Mucosa of descending colon (tissue), 3 donors: ENCODE measurements at regions not wholly inside any gene's neighbourhood (a gene's known extent, or its start where the extent isn't known, plus 50 kb on each side); places are given as distances from the start of the nearest gene placed in this dataset.

ENCODE experiments used
- ATAC-seq: fragments of 200-7000 bp; cut with Tn5 transposase; one replicate; pipeline ENCODE4 v1.9.1; 2020; ENCODE audit warnings: mild to moderate bottlenecking, moderate library complexity
- DNase-seq, 3 donors: peaks; one replicate each; pipeline ENCODE4 v3.0.0-alpha.2; 2020
- H3K36me3 ChIP-seq: fragments of 200-600 bp; one replicate; pipeline ENCODE4 v1.8.0; 2021; ENCODE audit warnings: low read depth, mild to moderate bottlenecking
- H3K4me1 ChIP-seq: fragments of 200-600 bp; one replicate; pipeline ENCODE4 v1.8.0; 2021; ENCODE audit warnings: low read depth, mild to moderate bottlenecking
- H3K4me3 ChIP-seq: fragments of 200-600 bp; one replicate; pipeline ENCODE4 v1.8.0; 2021; ENCODE audit warnings: mild to moderate bottlenecking
- H3K9me3 ChIP-seq: fragments of 200-600 bp; one replicate; pipeline ENCODE4 v1.8.0; 2021; ENCODE audit warnings: mild to moderate bottlenecking
- intact Hi-C, 2 donors: fragments of 100-400 bp; cut with DNase I in 1 of 2; cut with micrococcal nuclease in 1 of 2; formaldehyde crosslinking; loops; one replicate each; pipeline versions ENCODE4 v1.11.0 to v1.11.1; 2022; cut with DNase I, micrococcal nuclease
- TF ChIP-seq, protein P1 (sequence below): fragments of 200-600 bp; IDR thresholded peaks from one replicate; pipeline ENCODE4 v1.8.0; 2022; ENCODE audit warnings: antibody characterized with exemption, mild to moderate bottlenecking
- donor health status: DM: no; HTN: no; CAD: no; lungs with moderate emphysema.
- donor health status: DM: no; HTN: no; CAD: no.
- donor health status: DM: no; HTN: yes; CAD: no.

GRCh38 chr10:88041243-88042159 is 178.1 kb downstream of the PTEN start:
- TF ChIP-seq, protein P1, sequence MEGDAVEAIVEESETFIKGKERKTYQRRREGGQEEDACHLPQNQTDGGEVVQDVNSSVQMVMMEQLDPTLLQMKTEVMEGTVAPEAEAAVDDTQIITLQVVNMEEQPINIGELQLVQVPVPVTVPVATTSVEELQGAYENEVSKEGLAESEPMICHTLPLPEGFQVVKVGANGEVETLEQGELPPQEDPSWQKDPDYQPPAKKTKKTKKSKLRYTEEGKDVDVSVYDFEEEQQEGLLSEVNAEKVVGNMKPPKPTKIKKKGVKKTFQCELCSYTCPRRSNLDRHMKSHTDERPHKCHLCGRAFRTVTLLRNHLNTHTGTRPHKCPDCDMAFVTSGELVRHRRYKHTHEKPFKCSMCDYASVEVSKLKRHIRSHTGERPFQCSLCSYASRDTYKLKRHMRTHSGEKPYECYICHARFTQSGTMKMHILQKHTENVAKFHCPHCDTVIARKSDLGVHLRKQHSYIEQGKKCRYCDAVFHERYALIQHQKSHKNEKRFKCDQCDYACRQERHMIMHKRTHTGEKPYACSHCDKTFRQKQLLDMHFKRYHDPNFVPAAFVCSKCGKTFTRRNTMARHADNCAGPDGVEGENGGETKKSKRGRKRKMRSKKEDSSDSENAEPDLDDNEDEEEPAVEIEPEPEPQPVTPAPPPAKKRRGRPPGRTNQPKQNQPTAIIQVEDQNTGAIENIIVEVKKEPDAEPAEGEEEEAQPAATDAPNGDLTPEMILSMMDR: no peak
- no peaks in the 10 kb centered on the region for H3K9me3 ChIP-seq
- DNase-seq: no peak
- no peaks in the 10 kb centered on the region for H3K36me3 ChIP-seq
- peaks cover 4% of the 10 kb centered on the region for H3K4me1 ChIP-seq
- H3K4me3 ChIP-seq: no peak overlapping the region
- intact Hi-C loops: no loop called here
- ATAC-seq: no peak

GRCh38 chr10:88042160-88043100 is 179.0 kb downstream of the PTEN start:
- Histone ChIP-seq H3K4me3 (no peak overlapping the region), H3K4me1 (peaks cover 4% of the 10 kb centered on the region), H3K9me3 (no peaks in the 10 kb centered on the region), H3K36me3 (no peaks in the 10 kb centered on the region)
- intact Hi-C loops: no loop called here
- no peak for ATAC-seq
- TF ChIP-seq, protein P1: no peak
- no peak for DNase-seq

DNA sequence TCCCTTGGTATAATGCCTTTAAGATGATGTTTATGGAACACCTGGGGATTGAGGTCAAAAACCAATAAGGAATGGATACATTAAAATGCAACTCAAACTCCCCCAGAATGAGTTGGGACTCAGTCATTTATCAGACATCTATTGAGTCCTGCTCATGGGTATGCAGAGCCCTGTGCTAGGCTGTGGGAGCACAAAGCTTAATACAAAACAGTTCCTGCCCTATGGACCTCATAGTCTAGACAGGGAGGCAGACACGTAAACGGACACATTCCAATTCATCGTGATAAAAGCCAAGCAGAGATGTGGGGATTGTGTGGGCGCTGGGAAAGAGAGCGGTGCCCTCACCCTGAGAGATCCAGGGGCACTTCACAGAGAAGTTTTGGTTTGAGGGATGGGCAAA is 181.7 kb downstream of the PTEN start:
- Histone ChIP-seq H3K4me3 (no peak overlapping the region), H3K4me1 (peaks cover 4% of the 10 kb centered on the region), H3K36me3 (no peaks in the 10 kb centered on the region), H3K9me3 (no peaks in the 10 kb centered on the region)
- ATAC-seq (no peak), DNase-seq (no peak)
- TF ChIP-seq, protein P1: no peak
- intact Hi-C loops: no loop called here

DNA sequence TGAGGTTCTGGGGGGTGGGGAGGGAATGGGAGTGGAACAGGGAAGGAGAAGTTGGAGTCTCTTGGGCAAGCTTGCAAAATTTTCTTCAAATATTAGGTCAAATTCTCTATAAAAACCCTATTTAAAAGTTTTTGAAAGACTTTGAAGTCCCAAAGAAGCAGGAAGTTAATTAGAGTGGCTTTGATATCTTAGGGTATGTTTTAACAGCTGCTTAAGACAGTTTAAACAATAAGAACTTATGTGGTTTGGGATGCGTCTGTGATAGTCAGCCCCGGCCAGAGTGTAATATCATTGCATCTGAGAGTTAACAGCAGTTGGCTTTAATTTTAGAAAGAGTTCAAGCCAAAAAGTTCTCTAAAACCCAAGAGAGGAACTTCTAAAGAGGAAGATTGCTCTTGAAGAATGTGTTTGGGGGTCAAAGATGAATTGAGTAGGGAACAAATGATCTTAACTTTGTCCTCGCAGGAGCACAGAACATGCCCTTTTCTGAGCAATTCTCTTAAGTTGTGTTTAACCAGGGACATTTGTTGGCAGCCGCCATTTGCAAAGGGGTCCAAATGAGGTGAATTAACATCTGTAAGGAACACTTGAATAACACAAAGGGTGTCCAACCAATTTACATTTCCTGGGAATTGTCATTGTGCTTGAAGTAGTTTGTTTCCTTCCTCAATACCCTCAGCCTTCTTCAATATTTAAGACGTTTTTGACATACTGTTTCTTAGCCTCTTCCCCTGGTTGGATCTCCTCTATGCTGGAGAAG is 182.4 kb downstream of the PTEN start:
- Histone ChIP-seq H3K4me3 (no peak overlapping the region), H3K4me1 (peaks cover 4% of the 10 kb centered on the region), H3K36me3 (no peaks in the 10 kb centered on the region), H3K9me3 (no peaks in the 10 kb centered on the region)
- intact Hi-C loops: no loop called here
- TF ChIP-seq, protein P1: no peak
- ATAC-seq: no peak
- no peak for DNase-seq

GRCh38 chr10:88047579-88047978 is 184.2 kb downstream of the PTEN start:
- H3K4me1 ChIP-seq: no peaks in the 10 kb centered on the region
- ATAC-seq (no peak), DNase-seq (no peak)
- no peak overlapping the region for H3K4me3 ChIP-seq
- no peaks in the 10 kb centered on the region for H3K9me3 ChIP-seq
- TF ChIP-seq, protein P1: no peak
- no peaks in the 10 kb centered on the region for H3K36me3 ChIP-seq
- intact Hi-C loops: no loop called here
